Activated T-helper 2 cell treated with anti-CD3 and anti-CD28 coated beads, Interferon-gamma antibody, Interleukin-2, Interleukin-4, amounts not matched to agents 10 μg/mL and 5 μg/mL and 100 μg/mL, durations not matched to agents 14 hours and 24 hours and 36 hours (primary cell): ENCODE measurements at regions not wholly inside any gene's neighbourhood (a gene's known extent, or its start where the extent isn't known, plus 50 kb on each side); places are given as distances from the start of the nearest gene placed in this dataset.

ENCODE experiments used
- DNase-seq: peaks from one replicate; pipeline ENCODE4 v3.0.0; 2021; ENCODE audit warnings: low spot score
- H3K27ac Mint-ChIP-seq: one replicate; pipeline ENCODE4 v1.8.0; 2021; ENCODE audit warnings: mixed read lengths
- H3K27me3 Mint-ChIP-seq: one replicate; pipeline ENCODE4 v1.8.0; 2021; ENCODE audit warnings: low read depth, mixed read lengths
- H3K36me3 Mint-ChIP-seq: one replicate; pipeline ENCODE4 v1.8.0; 2021; ENCODE audit warnings: low read depth, mixed read lengths
- H3K4me1 Mint-ChIP-seq: one replicate; pipeline ENCODE4 v1.8.0; 2021; ENCODE audit warnings: low read depth, mixed read lengths
- H3K4me3 Mint-ChIP-seq: one replicate; pipeline ENCODE4 v1.8.0; 2021; ENCODE audit warnings: low read depth, mild to moderate bottlenecking, moderate library complexity, mixed read lengths
- H3K9me3 Mint-ChIP-seq: one replicate; pipeline ENCODE4 v1.8.0; 2021; ENCODE audit warnings: mixed read lengths
- intact Hi-C: fragments of 100-400 bp; cut with micrococcal nuclease; formaldehyde crosslinking; loops from one replicate; pipeline ENCODE4 v1.15.1; 2023

- intact Hi-C loops = no loop called here
- Mint-ChIP-seq H3K27ac (no peak overlapping the region), H3K4me1 (no peaks in the 10 kb centered on the region), H3K36me3 (no peaks in the 10 kb centered on the region), H3K27me3 (no peaks in the 10 kb centered on the region), H3K4me3 (no peak overlapping the region), H3K9me3 (no peaks in the 10 kb centered on the region)
- no peak for DNase-seq
Measured at GRCh38 chr12:126789963-126790362, 1477.0 kb upstream of the TMEM132C start.

- H3K36me3 Mint-ChIP-seq = no peaks in the 10 kb centered on the region
- no peak overlapping the region for H3K27ac Mint-ChIP-seq
Measured at GRCh38 chr12:126791122-126791521, 1475.8 kb upstream of the TMEM132C start.

GRCh38 chr12:126792411-126792810 lies 1474.6 kb upstream of the TMEM132C start:
- H3K9me3 Mint-ChIP-seq = no peaks in the 10 kb centered on the region
- H3K27me3 Mint-ChIP-seq = no peaks in the 10 kb centered on the region
- H3K4me1 Mint-ChIP-seq = no peaks in the 10 kb centered on the region
- H3K27ac Mint-ChIP-seq = no peak overlapping the region
- intact Hi-C loops = no loop called here
- no peaks in the 10 kb centered on the region for H3K36me3 Mint-ChIP-seq
- H3K4me3 Mint-ChIP-seq = no peak overlapping the region
- DNase-seq = no peak

More at GRCh38 chr12:126791122-126791521, 1475.8 kb upstream of the TMEM132C start:
- H3K4me1 Mint-ChIP-seq = no peaks in the 10 kb centered on the region
- intact Hi-C loops = no loop called here
- no peak overlapping the region for H3K4me3 Mint-ChIP-seq
- H3K27me3 Mint-ChIP-seq = no peaks in the 10 kb centered on the region
- no peak for DNase-seq
- H3K9me3 Mint-ChIP-seq = no peaks in the 10 kb centered on the region

GRCh38 chr12:126797525-126797924 lies 1469.4 kb upstream of the TMEM132C start:
- Mint-ChIP-seq H3K4me1 (no peaks in the 10 kb centered on the region), H3K27ac (no peak overlapping the region), H3K4me3 (no peak overlapping the region), H3K9me3 (no peaks in the 10 kb centered on the region), H3K27me3 (no peaks in the 10 kb centered on the region), H3K36me3 (no peaks in the 10 kb centered on the region)
- intact Hi-C loops = no loop called here
- DNase-seq = no peak

GRCh38 chr12:126798449-126798848 lies 1468.5 kb upstream of the TMEM132C start:
- Mint-ChIP-seq H3K27me3 (no peaks in the 10 kb centered on the region), H3K4me3 (no peak overlapping the region), H3K9me3 (no peaks in the 10 kb centered on the region), H3K4me1 (no peaks in the 10 kb centered on the region), H3K36me3 (no peaks in the 10 kb centered on the region), H3K27ac (no peak overlapping the region)
- DNase-seq = no peak
- intact Hi-C loops = no loop called here

- no peak overlapping the region for H3K4me3 Mint-ChIP-seq
- no peaks in the 10 kb centered on the region for H3K9me3 Mint-ChIP-seq
- H3K4me1 Mint-ChIP-seq = no peaks in the 10 kb centered on the region
- no peaks in the 10 kb centered on the region for H3K27me3 Mint-ChIP-seq
- DNase-seq = no peak
- H3K27ac Mint-ChIP-seq = no peak overlapping the region
- intact Hi-C loops = no loop called here
- H3K36me3 Mint-ChIP-seq = no peaks in the 10 kb centered on the region
Measured at GRCh38 chr12:126807312-126807865, 1459.6 kb upstream of the TMEM132C start.

GRCh38 chr12:126811391-126811790 lies 1455.6 kb upstream of the TMEM132C start:
- Mint-ChIP-seq H3K4me1 (no peaks in the 10 kb centered on the region), H3K36me3 (no peaks in the 10 kb centered on the region), H3K9me3 (no peaks in the 10 kb centered on the region), H3K4me3 (no peak overlapping the region), H3K27me3 (no peaks in the 10 kb centered on the region), H3K27ac (no peak overlapping the region)
- intact Hi-C loops = no loop called here
- DNase-seq = no peak

- peaks cover 27% of the 10 kb centered on the region for H3K9me3 Mint-ChIP-seq
- DNase-seq = no peak
- H3K36me3 Mint-ChIP-seq = no peaks in the 10 kb centered on the region
- H3K27ac Mint-ChIP-seq = no peak overlapping the region
- H3K4me3 Mint-ChIP-seq = no peak overlapping the region
- H3K27me3 Mint-ChIP-seq = no peaks in the 10 kb centered on the region
- no peaks in the 10 kb centered on the region for H3K4me1 Mint-ChIP-seq
- intact Hi-C loops = no loop called here
Measured at GRCh38 chr12:126819554-126819953, 1447.4 kb upstream of the TMEM132C start.

GRCh38 chr12:126830778-126831680 lies 1435.9 kb upstream of the TMEM132C start:
- DNase-seq = no peak
- Mint-ChIP-seq H3K4me3 (no peak overlapping the region), H3K4me1 (no peaks in the 10 kb centered on the region), H3K36me3 (no peaks in the 10 kb centered on the region), H3K27me3 (peaks cover 2% of the 10 kb centered on the region), H3K27ac (no peak overlapping the region), H3K9me3 (peaks cover 10% of the 10 kb centered on the region)
- intact Hi-C loops = no loop called here

GRCh38 chr12:126837697-126838096 lies 1429.3 kb upstream of the TMEM132C start:
- DNase-seq = no peak
- intact Hi-C loops = no loop called here
- no peak overlapping the region for H3K4me3 Mint-ChIP-seq
- H3K4me1 Mint-ChIP-seq = no peaks in the 10 kb centered on the region
- H3K36me3 Mint-ChIP-seq = no peaks in the 10 kb centered on the region
- peaks cover 23% of the 10 kb centered on the region for H3K9me3 Mint-ChIP-seq
- H3K27me3 Mint-ChIP-seq = no peaks in the 10 kb centered on the region
- H3K27ac Mint-ChIP-seq = no peak overlapping the region

GRCh38 chr12:126843915-126844669 lies 1422.9 kb upstream of the TMEM132C start:
- no peaks in the 10 kb centered on the region for H3K36me3 Mint-ChIP-seq
- no peak overlapping the region for H3K27ac Mint-ChIP-seq
- H3K27me3 Mint-ChIP-seq = no peaks in the 10 kb centered on the region
- no peak overlapping the region for H3K4me3 Mint-ChIP-seq
- H3K9me3 Mint-ChIP-seq = peaks cover 11% of the 10 kb centered on the region
- DNase-seq = no peak
- intact Hi-C loops = no loop called here
- no peaks in the 10 kb centered on the region for H3K4me1 Mint-ChIP-seq

GRCh38 chr12:126847005-126847629 lies 1419.9 kb upstream of the TMEM132C start:
- no peak for DNase-seq
- Mint-ChIP-seq H3K36me3 (no peaks in the 10 kb centered on the region), H3K4me1 (no peaks in the 10 kb centered on the region), H3K9me3 (peaks cover 16% of the 10 kb centered on the region), H3K4me3 (no peak overlapping the region), H3K27ac (no peak overlapping the region), H3K27me3 (no peaks in the 10 kb centered on the region)
- intact Hi-C loops = no loop called here
